Daoy (cell line): ENCODE measurements at regions not wholly inside any gene's neighbourhood (a gene's known extent, or its start where the extent isn't known, plus 50 kb on each side); places are given as distances from the start of the nearest gene placed in this dataset.

ENCODE experiments used
- DNase-seq: peaks from one replicate; pipeline ENCODE4 v3.0.0-alpha.2; 2015; ENCODE audit warnings: low read depth

- no peak for DNase-seq
Observed at GRCh38 chr20:12022126-12022525, 104.4 kb downstream of the BTBD3 start.

- DNase-seq: no peak
Observed at GRCh38 chr20:12023194-12023795, 105.6 kb downstream of the BTBD3 start.

- DNase-seq: no peak
Observed at GRCh38 chr20:12028771-12029170, 111.1 kb downstream of the BTBD3 start.

DNA sequence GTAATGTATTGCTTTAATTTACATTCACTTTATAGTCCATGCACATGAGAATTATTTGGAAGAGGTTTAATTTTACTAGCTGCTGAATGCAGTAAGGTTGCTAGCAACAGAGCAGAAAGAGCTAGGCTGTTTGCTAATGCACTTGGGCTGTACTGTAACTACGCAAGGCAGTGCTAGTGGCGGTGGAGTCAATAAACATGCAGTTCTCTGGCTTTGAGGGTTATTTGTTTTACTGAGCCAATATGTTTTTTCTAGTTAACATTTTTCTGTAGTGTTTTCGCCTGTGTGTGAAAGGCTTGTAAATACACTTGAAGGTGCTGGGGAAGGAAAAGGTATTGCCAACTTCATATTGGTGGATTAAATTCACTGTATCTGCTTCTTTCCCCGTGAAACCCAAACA, 112.8 kb downstream of the BTBD3 start:
- no peak for DNase-seq

GRCh38 chr20:12036142-12036541, 118.4 kb downstream of the BTBD3 start:
- DNase-seq: no peak

DNA sequence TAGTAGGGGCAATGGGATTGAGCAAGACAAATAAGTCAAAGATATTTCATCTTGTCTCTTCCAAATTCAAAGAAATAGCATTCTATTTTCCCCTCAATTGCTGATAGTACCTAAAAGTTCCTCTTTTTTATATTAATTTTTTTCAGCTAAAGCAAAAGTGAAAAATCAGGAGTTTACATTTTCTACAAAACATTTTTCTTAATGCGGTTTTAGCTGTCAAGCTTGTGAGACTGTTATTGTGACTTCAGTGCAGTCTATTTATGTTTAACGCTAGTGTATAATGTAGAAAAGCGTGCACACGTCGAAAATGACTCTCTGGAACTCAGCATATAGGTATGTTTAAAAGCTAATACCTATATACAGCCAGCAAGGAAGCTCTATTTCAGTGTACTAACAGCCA, 119.8 kb downstream of the BTBD3 start:
- DNase-seq: no peak

DNA sequence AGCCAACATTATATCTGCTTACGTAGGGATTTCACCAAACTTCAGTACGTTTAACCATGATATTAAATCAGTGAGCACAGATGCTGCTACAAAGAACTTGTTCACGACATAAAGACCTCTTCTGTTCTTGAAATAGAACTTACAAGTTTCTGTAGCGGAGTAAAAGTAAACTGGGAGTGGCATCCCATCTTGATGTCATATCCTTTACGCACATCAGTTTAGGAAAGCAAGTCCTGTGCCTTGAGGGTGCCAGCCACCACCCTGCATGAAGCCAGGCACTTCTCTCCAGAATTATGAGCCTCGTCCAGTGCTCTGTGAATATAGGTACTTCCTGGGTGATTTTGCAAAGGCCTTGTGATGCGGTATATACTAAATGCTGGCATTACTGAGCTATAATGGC, 122.6 kb downstream of the BTBD3 start:
- no peak for DNase-seq

DNA sequence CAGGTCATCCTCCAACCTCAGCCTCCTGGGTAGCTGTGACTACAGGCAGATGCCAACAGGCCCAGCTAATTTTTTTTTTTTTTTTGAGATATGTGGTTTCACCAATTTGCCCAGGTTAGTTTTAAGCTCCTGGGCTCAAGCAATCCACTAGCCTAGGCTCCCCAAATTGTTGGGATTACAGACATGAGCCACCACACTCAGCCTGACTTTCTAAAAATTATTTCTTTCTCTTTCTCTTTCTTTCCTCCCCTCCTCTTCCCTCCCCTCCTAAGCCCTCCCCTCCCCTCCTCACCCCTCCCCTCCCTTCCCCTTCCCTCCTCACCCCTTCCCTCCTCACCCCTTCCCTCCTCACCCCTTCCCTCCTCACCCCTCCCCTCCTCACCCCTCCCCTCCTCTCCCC, 127.3 kb downstream of the BTBD3 start:
- DNase-seq: no peak

DNA sequence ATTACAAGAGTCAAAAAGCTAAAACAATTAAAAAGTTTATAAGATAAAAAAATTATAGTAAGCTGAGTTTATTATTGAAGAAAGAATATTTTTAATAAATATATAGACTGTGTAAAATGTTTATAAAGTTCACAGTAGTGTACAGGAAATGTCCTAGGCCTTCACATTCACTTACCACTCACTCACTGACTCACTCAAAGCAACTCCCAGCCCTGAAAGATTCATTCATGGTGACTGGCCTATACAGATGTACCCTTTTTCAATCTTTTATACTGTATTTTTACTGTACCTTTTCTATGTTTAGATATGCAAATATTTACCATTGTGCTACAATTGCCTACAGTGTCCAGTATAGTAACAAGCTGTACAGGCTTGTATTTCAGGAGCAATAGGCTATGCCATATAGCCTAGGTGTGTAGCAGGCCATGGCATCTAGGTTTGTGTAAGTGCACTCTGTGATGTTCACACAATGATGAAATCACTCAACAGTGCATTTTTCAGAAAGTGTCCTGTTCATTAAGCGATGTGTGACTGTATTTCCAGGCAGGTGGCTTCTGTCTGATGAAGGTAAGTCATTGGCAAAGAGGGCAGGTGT, 130.2 kb downstream of the BTBD3 start:
- DNase-seq: peak; percentile 9

DNA sequence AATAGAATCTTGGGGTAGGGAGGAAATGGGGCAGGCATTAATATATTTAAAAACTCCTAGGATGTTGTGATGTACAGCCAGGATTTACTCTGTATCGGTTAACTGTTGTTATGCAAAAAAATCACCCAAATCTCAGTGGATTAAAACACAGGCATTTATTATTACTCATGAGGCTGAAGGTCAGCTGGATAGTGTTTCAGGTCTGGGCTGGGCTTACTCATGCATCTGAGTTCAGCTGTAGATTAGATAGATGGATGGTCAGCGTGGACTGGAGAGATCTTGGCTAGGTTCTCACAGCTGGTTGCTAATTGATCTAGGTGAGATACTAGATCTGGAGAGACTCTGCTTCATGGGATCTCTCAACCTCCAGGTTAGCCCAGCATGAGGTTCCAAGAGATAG, 131.4 kb downstream of the BTBD3 start:
- DNase-seq: no peak

- DNase-seq: no peak
Observed at GRCh38 chr20:12051206-12052163, 133.8 kb downstream of the BTBD3 start.

GRCh38 chr20:12053353-12053752, 135.7 kb downstream of the BTBD3 start:
- DNase-seq: peak; percentile 63

- no peak for DNase-seq
Observed at GRCh38 chr20:12054556-12054955, 136.9 kb downstream of the BTBD3 start.

GRCh38 chr20:12055161-12055560, 137.5 kb downstream of the BTBD3 start:
- DNase-seq: no peak

DNA sequence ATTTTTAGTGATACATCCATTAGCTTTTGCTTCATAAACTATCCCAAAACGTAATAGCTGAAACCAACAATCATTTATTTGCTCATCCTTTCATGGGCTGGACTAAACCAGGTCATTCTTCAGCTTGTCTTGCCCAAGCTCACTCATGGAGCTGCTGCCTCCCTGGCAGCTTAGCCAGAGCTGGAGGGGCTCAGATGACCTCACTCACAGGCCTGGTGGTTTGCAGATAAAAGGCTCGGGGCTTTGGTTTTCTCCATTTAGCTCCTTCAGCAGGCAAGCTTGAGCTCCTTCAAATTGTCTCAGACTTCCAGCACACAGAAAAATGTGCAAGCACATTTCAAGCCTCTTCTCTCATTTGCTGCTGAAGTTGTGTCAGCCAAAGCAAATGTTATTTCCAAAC, 139.1 kb downstream of the BTBD3 start:
- DNase-seq: peak; percentile 10

- DNase-seq: no peak
Observed at GRCh38 chr20:12057778-12058177, 140.1 kb downstream of the BTBD3 start.

- no peak for DNase-seq
Observed at GRCh38 chr20:12058216-12058615, 140.5 kb downstream of the BTBD3 start.

DNA sequence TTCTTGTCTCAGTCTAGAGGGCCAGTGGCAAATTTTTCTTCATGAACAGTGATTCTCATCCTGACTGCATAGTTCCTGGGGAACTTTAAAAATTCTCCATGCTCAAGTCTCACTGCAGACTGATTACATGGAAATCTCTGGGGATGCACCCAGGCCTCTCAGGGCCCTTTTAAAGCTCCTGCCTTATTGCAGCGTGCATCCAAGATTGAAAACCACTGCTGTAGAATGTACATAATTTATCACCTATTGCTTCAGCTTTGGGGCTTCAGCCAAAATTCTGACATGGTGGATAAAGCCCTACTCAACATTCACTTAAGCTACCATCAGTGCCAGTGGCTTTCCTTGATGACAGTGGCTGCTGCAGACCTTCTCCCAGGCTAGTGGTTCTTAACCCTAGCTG, 143.8 kb downstream of the BTBD3 start:
- no peak for DNase-seq

GRCh38 chr20:12063106-12063684, 145.5 kb downstream of the BTBD3 start:
- DNase-seq: no peak

DNA sequence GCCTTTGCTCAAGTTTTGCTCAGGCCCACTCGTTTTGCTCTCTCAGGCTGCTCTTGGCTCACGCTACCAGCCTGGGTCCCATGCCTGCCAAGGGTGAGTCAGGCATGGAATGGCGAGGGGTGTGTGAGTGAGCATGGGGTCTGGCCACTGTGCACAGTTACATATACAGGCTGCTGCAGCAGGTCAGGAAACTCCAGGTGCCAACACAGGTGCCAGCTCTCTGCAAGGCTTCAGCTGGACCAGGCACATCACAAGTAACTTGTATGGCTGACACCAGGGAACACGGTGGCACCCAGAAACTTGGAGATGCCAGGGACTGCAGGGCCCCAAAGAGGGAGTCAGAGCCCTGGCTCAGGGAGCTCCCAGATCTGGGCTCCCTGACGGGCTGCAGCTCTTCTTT, 146.8 kb downstream of the BTBD3 start:
- DNase-seq: no peak

- DNase-seq: no peak
Observed at GRCh38 chr20:12067686-12068085, 150.0 kb downstream of the BTBD3 start.

DNA sequence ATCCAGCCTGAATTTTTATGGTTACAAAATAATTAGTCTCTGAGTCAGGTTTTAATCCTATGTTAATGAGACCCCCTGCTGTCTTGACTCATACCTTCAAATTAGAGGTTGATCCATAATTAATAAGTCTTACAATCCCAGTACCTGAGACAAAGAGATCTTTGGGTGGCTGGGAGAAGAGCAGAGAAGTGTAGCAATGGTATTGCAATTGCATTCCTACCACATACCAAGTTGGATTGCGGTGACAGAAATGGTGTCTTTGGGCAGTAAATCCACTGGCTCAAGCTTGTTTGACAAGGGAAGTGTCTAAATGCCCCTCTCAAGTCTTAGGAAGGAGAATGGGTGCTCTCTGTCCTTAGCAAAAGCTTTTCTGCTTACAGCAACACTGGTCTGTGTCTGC, 150.4 kb downstream of the BTBD3 start:
- no peak for DNase-seq

GRCh38 chr20:12069181-12069580, 151.5 kb downstream of the BTBD3 start:
- no peak for DNase-seq
